Inflammatory macrophage (primary cell): ENCODE measurements at regions not wholly inside any gene's neighbourhood (a gene's known extent, or its start where the extent isn't known, plus 50 kb on each side); places are given as distances from the start of the nearest gene placed in this dataset.
"Not testable (repeated sequence)": the region's sequence is repeated elsewhere in the genome, so short reads cannot be mapped to it uniquely, and the experiment has no call there.

Experiments used
- DNase-seq, 2 donors: peaks; one replicate each; pipeline ENCODE4 v3.0.0-alpha.2; 2020 to 2022

DNA sequence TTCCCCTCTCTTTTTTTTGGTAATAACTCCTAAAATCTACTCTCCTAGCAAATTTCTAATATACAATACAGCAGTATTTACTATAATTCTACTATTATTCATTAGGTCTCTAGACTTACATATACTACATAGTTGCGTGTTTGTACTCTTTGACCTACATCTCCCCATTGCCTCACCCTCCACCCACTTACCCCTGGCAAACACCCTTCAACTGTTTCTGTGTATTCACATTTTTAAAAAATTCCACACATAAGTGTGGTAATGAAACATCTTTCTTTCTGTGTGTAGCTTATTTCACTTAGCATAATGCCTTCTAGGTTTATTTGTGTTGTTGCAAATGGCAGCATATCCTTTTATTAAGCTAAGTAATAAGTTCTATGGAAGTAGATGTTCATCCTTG lies 336.0 kb downstream of the CCDC85A start:
- no peak for DNase-seq

DNA sequence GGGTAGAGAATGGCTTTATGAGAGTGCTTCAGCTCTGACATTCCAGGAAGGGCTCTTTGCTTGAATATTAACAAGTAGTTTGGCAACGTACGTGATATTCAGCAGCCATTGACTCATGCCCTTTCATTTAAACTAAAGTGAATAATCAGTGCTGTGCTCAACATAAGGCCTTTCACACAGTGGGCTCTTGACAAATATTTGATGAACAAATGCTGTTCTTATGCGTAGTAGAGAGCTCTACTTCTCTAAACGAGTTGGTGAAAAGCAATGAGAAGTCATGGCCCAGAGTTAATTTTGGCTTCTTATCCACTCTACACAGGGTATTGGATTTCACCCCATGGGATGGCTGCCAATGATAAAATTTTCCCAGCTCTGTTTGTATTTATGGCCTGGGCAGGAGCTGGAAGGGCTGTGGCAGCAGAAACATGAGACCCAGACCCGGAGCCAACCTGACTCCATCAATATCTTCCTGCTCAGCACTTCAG lies 338.9 kb downstream of the CCDC85A start:
- DNase-seq: no peak

DNA sequence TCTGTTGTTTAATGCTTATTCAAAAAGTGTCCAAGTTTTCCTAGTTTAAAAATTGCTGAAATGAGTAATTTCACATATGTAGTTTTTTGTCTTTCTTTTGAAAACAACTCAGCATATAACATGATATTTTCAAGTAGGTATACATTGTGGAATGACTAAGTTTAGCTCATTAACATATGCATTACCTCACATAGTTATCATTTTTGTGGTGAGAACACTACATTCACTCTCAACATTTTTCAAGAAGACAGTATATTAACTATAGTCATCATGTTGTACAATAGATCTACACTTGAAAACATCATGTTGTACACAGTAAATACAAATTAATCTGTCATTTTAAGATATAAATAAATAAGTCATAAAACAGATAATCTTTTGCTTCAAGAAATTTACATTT lies 340.0 kb downstream of the CCDC85A start:
- DNase-seq: no peak

DNA sequence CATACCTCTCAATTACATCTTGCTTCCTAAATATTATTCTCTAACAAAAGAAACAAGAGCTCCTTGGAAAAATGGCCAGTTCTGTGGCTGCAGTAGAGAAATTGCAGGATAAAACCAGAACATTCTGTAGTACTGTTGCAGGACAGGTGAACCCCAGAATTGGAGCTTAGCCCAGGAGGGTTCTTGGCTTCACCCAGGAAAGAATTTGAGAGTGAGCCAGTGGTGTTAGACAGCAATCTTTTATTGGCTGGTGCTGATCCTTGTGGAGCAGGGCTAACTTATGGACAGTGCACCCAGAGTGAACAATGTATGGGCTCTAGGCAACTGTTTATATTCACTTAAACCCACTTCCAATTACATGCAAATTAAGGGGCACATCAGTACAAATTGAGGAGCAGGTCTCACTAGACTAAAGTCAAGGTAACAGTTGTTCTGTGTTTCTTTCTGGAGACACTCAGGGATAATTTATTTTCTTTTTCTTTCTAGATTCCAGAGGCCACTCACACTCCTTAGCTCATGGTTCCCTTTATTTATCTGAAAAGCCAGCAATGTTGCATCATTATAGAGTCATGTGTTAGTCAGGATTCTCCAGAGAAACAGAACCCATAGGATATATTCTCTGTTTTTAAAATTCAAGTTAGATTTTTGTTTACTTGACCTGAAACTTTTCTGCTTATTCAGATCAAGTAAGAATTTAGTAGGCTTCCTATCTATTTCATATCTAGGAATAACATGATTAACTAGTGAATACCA lies 348.1 kb downstream of the CCDC85A start:
- DNase-seq: no peak

DNA sequence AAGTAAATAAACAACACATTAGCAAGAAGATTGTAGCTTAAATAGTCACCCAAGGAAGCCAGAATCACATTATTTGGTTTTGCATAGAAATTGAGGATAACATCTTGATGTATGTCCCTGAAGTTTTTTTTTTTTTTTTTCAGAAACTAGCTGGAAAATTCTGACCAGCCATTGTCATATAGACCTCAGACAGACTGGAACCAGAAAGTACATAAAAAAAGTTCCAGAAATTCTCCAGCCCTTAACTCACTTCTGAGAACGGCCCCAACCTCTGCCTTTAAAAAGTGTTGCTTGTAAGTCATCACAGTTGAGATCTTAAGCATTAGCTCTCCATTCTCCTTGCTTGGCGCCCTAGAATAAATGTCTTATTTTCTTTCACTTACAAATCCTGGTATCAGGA lies 350.5 kb downstream of the CCDC85A start:
- no peak for DNase-seq

DNA sequence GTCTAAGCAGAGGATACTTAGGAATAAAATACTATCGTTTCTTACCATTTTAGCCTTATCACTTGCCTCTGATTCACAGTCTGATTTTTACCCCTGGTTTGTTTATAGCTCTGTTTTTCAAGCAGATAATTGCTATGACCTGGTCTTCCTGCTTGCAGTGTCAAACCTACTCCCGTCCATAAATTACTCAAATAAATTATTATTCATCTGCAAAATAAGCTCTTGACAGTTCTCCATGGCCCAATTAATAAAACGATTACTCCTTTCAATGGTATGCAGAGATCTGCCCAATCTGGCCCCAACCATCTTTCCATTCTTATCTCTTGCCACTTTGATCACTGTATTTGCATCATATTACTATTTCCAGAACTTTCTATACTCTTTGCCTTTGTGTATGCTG lies 354.0 kb downstream of the CCDC85A start:
- DNase-seq: no peak

DNA sequence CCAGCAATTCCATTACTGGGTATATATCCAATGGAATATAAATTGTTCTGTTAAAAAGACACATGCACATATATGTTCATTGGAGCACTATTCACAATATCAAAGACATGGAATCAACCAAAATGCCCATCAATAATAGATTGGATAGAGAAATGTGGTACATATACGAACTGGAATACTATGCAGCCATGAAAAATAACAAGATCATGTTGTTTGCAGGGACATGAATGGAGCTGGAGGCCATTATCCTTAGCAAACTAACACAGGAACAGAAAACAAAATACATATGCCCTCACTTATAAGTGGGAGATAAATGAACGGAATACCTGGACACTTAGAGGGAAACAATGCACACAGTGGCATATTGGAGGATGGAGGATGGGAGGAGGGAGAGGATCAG lies 355.8 kb downstream of the CCDC85A start:
- no peak for DNase-seq

DNA sequence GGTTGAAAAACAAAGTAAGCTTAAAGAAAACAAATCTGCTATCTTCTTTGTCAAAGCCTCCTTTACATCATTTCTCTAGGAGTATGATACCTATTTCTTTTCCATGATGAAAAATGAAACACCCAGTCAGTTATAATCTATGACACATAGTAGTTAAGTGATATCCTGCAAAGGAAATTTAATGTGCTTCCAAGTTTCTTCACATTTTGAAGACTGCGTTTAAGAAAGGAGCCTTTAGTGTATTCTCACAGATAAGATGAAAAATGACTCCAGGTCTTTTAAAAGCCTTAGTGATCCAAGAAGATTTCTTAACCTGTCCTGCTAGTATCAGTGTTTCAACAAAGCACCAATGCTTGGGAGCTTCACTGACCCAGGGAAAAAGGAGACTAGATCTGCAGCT lies 356.7 kb downstream of the CCDC85A start:
- DNase-seq: no peak

DNA sequence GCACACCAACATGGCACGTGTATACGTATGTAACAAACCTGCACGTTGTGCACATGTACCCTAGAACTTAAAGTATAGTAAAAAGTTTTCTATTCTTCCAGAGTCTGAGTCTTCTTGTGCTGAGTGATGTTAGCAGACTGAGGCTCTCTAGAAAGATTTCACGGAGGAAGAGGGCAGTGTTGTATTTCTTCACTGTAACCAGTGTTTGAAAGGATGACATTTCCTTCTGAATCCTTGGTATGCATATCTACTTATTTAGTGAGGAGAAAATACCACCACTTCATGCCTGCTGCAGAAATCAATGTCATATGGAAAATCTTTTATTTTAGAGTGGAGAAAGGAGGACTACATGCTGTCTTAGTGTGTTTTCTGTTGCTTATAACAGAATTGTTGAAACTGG lies 357.1 kb downstream of the CCDC85A start:
- DNase-seq: no peak

DNA sequence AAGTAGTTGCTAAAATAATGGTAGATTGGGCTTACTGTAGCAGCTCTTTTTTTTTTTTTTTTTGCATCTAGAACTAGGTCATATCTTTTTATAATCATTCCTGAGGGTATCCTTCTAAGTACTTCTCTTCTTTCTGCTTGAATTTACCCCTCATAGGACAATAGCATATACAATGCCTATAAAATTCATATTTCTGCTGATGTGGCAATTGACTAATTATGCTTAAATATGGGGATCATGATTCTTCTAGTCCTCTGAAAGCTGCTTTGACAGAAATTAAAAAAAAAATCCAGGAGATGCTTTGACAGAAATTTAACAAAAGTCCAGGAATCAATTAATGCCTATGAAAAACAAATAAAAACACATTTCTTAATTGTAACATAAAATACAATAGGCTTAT lies 358.4 kb downstream of the CCDC85A start:
- no peak for DNase-seq

DNA sequence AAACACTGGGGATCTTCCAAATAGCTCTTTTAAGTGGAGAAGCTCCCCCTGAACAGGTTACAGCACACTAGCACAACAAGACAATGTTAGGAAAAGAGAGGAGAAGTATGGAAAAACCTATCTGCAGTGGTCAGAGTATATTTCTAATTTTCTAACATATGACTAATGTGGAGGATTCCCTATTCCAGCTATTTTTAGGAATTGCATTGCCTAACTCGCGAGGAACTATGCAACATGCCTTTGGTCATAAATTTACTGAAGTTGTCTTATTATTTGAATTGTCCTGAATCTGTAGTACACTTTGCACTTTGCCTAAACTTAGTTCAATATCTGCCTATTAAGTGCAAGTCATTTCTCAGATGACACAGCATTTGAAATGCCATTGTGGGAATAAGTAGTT lies 381.4 kb downstream of the CCDC85A start:
- DNase-seq: no peak

DNA sequence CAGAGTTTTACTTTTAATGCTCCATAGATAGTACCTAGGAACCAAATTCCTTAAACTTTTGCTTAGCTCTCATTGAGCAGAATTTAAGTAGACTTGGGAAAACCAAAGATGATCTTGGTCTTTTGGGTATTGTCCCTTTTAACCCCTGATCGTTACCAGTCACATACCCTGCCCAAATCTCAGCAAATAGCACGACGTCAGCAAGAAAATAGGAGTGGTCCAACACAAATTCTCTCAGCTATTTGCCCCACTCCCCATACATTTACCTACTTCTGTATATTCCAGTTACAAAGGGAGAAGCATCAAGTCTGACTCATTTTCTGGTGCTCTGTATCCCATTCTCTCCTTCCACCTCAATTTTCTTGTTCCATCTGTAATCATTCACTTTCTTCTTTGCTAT lies 387.3 kb downstream of the CCDC85A start:
- no peak for DNase-seq

DNA sequence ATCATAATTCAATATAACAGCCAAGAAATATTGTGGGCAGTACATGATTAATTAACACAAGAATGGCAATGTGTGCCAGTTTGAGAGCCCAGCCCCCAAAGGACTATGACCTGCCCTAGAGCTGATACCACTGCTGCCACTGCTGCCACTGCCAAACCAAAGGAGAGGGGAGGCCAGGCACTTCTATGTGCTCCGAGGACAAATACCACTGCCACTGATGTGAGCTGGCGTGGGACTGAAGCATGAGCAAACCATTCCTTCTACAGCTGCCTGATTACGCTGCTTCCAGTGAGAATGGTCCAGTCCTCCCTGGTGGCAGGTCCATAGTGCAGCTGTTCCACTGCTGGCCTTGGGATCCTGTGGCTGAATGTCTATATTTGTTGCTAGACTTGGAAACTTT lies 392.2 kb downstream of the CCDC85A start:
- DNase-seq: no peak

DNA sequence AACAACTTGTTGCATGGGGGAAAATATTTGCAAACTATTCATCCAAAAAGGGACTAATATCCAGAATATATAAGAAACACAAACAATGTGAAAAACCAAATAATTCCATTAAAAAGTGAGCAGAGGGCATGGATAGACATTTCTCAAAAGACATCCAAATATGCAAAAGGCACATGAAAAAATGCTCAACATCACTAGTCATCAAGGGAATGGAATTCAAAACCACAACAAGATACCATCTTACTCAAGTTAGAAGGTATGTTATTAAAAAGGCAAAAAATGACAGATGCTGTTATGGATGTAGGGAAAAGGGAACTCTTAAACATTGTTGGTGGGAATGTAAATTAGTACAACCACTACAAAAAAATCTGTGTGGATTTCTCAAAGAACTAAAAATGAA lies 396.5 kb downstream of the CCDC85A start:
- no peak for DNase-seq

DNA sequence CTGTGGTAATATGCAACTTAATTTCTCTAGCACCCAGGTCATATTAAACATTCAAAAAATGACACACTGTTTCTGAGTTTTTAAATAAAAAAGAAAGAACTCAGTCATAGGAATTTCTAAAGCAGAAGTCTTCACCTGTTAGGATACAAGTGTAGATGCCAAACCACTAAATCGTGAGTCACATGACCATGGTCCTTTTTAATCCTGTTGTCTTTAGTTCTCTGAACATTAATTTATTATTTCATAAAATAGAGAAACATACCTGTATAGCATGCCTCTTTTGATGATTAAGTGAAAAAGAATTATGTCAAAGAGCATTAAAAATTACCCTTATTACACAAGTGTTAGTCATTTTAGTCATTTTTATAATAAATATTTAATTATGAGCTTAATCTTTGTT lies 398.8 kb downstream of the CCDC85A start:
- DNase-seq: no peak

DNA sequence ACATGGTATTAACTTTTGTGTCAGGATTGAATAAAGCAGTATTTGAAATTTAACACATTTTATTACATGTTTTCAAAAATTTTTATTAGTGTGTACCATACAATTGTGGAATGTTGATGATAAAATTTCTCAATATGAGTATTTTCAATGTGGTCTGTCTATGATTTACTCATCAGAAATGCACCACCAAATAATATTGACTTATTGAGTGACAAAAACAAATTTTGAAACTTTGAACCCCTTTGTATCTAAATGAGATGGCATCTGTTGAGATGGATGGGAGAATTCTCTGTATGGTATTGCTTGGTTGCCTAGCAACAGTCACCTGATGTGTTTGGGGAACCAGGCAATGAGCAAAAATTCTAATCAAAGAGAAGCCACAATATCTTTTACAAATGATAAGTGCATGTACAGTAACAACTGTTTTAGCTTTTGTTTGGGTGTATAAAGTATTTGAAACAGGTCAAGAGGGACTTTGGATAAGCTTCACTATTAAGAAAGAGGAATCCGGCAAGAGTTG lies 400.1 kb downstream of the CCDC85A start:
- DNase-seq: no peak

DNA sequence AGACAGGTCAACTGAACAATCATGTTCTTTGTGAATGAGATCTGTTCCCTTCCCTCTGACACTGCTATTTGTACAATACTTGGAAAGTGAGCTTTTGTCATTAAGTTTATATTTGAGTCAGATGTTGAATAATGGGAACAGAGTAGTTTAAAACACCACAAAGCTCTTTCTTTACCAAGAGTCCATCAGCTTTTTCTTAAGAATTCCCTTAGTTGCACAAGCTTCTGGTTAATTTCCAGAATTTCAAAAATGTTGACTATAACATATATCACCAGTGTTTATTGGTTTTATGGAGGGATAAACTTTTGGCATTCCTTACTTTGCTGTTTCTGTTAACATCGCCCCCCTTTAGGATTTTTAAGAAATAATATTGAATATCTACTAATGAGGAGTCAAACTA lies 403.7 kb downstream of the CCDC85A start:
- DNase-seq: no peak

DNA sequence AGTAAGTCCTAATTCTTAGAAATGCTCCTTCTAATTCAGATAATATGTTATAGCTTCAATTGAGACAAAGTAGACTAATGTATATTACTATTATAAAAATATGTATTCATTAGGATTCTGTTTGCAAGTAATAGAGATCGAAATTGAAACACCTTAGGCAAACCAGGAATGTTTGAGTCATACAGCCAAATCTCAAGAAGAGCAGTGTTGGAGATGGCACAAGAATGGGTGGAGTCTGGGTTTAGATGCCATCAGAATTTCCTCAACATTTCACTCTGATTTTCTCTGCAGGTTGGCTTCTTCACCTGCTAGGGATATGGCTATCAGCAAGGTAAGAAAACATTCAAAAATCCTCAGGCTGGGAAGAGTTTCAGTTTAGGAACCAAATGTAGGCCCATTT lies 405.4 kb downstream of the CCDC85A start:
- DNase-seq: no peak

DNA sequence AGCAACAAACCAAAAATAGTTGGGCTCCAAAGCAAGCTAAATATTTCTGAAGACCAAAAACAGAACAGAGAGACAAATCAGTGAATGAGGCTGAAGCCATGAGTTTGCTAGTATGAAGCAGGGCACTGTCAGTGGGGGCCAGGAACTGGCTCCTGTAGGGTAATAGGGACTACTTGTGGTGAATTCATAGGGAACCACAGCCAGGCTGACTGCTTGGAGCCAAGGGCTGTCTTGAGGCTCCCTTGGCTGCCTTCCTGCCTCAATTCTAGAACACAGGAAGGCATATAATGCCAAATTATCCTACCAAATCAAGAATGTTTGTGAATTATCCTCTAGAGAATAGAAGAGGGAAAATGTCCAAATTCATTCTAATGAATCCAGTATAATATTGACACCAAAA lies 406.0 kb downstream of the CCDC85A start:
- DNase-seq: no peak

DNA sequence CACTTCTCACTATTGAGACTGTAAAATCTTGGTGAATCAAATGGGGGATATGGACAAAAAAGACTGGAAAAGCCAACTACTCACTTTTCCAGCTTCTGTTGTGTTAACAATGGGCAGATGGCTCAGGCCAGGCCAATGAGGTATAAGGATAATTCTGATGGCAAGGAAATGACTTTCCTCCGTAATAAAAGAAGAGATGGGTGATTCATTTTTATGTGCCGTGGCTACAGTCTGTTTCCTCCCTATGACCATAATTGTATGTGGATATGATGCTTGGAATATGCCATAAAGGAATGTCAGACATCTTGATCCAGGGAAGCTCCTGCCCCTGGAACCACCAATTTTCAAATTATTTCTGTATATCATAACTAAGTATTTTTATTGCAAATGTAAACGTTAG lies 406.8 kb downstream of the CCDC85A start:
- DNase-seq: no peak

DNA sequence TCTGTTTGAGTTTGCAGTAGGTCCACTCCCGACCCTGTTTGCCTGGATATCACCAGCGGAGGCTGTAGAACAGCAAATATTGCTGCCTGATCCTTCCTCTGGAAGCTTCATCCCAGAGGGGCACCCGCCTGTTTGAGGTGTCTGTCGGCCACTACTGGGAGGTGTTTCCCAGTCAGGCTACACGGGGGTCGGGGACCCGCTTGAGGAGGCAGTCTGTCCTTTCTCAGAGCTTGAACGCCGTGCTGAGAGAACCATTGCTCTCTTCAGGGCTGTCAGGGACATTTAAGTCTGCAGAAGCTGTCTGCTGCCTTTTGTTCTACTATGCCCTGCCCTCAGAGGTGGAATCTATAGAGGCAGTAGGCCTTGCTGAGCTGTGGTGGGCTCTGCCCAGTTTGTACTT lies 422.3 kb downstream of the CCDC85A start:
- DNase-seq: not testable (repeated sequence)

DNA sequence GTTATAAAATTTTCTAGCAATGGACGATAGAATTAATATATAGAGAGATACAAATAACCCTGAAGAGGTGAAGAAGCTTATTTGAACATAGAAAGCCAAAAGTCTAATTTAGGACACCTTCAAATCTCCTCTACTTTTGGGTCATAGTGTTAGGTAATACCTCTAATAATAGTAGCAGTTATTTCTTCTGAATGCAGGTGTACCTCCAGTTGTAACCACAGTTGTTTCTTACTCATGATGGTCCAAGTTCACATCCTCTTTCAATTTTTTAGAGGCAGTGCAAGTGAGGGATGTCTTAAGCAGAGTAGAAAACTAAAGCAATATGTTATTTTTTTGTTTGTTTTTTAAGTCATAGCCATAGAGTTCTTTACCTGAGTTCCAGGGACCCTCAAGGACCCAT lies 429.5 kb downstream of the CCDC85A start:
- no peak for DNase-seq

DNA sequence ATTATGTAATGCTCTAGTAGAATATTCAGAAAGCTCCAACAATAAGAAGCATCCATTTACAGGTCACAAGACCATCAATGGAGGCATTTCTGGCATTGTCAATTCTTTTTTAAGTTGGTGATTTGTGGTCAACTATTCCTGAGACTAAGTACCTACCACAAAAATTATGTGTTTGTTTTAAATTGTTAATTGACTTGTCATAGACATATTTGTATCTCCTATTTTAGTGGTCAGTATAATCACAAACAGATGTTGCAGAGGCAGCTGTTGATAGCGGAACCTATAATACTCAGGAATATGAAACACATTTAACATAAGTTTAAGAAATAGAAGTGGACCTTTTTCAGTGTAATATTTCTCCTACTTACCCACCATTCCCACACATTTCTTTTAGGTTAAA lies 430.1 kb downstream of the CCDC85A start:
- DNase-seq: no peak

DNA sequence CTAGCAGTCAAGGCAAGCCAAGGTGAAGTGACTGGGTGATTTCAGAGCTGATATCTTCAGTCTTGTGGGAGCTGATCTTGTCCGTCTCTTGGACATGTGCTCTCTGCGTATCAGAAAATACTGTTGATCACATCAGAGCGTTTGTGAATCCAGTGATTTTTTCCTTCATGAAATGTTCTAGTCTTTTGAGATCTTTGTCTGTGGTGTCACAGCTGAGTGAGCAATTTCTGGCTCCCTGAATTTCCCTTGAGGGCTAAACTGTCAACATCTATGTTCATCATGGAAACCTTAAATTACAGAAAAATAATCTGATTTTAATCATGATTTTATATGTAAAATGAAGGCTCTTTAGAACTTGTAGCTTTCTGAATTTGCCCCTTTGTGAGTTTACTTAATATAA lies 432.0 kb downstream of the CCDC85A start:
- DNase-seq: no peak

DNA sequence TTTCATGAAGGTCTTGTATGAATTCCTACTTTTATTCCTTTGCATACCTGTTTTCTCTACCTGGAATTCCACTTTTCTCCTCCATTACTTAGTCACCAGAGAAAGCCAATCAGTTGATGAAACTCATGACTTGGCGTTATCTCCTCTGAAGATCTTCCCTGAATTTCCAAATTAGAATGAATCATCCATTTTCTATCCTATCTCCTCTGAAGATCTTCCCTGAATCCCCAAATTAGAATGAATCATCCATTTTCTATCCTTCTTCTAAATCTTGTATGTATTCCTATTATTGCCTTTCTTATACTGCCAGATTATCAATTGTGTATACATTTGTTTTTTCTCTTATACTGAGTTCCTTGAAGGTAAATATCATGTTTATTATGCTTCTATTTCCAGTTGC lies 440.4 kb downstream of the CCDC85A start:
- no peak for DNase-seq
